T1000 (cell line): ENCODE measurements at regions not wholly inside any gene's neighbourhood (a gene's known extent, or its start where the extent isn't known, plus 50 kb on each side); places are given as distances from the start of the nearest gene placed in this dataset.

Source experiments
- DNase-seq: peaks from one replicate; lab custom pipeline; 2025; ENCODE audit warnings: mixed read lengths; lab: John Stamatoyannopoulos, UW

- DNase-seq: no peak
Measured at GRCh38 chr12:127749416-127749815, 517.6 kb upstream of the TMEM132C start.

- no peak for DNase-seq
Measured at GRCh38 chr12:127750076-127750840, 516.7 kb upstream of the TMEM132C start.

- no peak for DNase-seq
Measured at GRCh38 chr12:127752802-127753201, 514.2 kb upstream of the TMEM132C start.

GRCh38 chr12:127760357-127760756 lies 506.6 kb upstream of the TMEM132C start:
- no peak for DNase-seq

- no peak for DNase-seq
Measured at GRCh38 chr12:127760996-127761395, 506.0 kb upstream of the TMEM132C start.

GRCh38 chr12:127761880-127762279 lies 505.1 kb upstream of the TMEM132C start:
- no peak for DNase-seq

- DNase-seq: no peak
Measured at GRCh38 chr12:127767656-127768055, 499.3 kb upstream of the TMEM132C start.

GRCh38 chr12:127770118-127770517 lies 496.9 kb upstream of the TMEM132C start:
- no peak for DNase-seq

GRCh38 chr12:127771546-127771945 lies 495.4 kb upstream of the TMEM132C start:
- no peak for DNase-seq

- DNase-seq: no peak
Measured at GRCh38 chr12:127773520-127773919, 493.4 kb upstream of the TMEM132C start.

GRCh38 chr12:127774828-127775227 lies 492.1 kb upstream of the TMEM132C start:
- DNase-seq: no peak

GRCh38 chr12:127779301-127780045 lies 487.5 kb upstream of the TMEM132C start:
- DNase-seq: no peak

- DNase-seq: no peak
Measured at GRCh38 chr12:127780881-127781280, 486.1 kb upstream of the TMEM132C start.

GRCh38 chr12:127781336-127781735 lies 485.6 kb upstream of the TMEM132C start:
- no peak for DNase-seq

GRCh38 chr12:127785540-127785939 lies 481.4 kb upstream of the TMEM132C start:
- no peak for DNase-seq

GRCh38 chr12:127785986-127786590 lies 480.9 kb upstream of the TMEM132C start:
- DNase-seq: no peak

GRCh38 chr12:127787544-127787943 lies 479.4 kb upstream of the TMEM132C start:
- DNase-seq: no peak

- no peak for DNase-seq
Measured at GRCh38 chr12:127790376-127790775, 476.6 kb upstream of the TMEM132C start.

GRCh38 chr12:127791217-127791616 lies 475.8 kb upstream of the TMEM132C start:
- DNase-seq: no peak

GRCh38 chr12:127797918-127798317 lies 469.1 kb upstream of the TMEM132C start:
- DNase-seq: no peak

GRCh38 chr12:127802271-127802670 lies 464.7 kb upstream of the TMEM132C start:
- no peak for DNase-seq

- no peak for DNase-seq
Measured at GRCh38 chr12:127803545-127803944, 463.4 kb upstream of the TMEM132C start.

GRCh38 chr12:127809275-127809674 lies 457.7 kb upstream of the TMEM132C start:
- DNase-seq: no peak
